Thyroid gland (tissue), 4 donors: ENCODE measurements at regions not wholly inside any gene's neighbourhood (a gene's known extent, or its start where the extent isn't known, plus 50 kb on each side); places are given as distances from the start of the nearest gene placed in this dataset.

Source experiments
- DNase-seq, 2 donors: peaks; one replicate each; pipeline ENCODE4 v3.0.0-alpha.2; 2019
- H3K27ac ChIP-seq, 3 donors: fragments of 200-600 bp; sonication (generic); 1 replicate in 2 of 3; 2 replicates in 1 of 3; pipeline ENCODE4 v1.5.1; 2016 to 2019; ENCODE audit warnings: mild to moderate bottlenecking in 1 of 3, moderate library complexity in 1 of 3
- H3K27me3 ChIP-seq: fragments of 200-600 bp; sonication (generic); one replicate; pipeline ENCODE4 v1.5.1; 2019
- H3K36me3 ChIP-seq, 2 donors: fragments of 200-600 bp; sonication (generic); one replicate each; pipeline ENCODE4 v1.5.1; 2016 to 2019
- H3K4me1 ChIP-seq, 2 donors: fragments of 200-600 bp; sonication (generic); one replicate each; pipeline ENCODE4 v1.5.1; 2017 to 2019
- H3K4me3 ChIP-seq, 3 donors: fragments of 200-600 bp; sonication (generic); replicated peaks in 1 of 3; 1 replicate in 2 of 3; 2 replicates in 1 of 3; pipeline ENCODE4 v1.5.1; 2016; ENCODE audit warnings: mild to moderate bottlenecking in 1 of 3
- H3K9me3 ChIP-seq: fragments of 200-600 bp; sonication (generic); one replicate; pipeline ENCODE4 v1.5.1; 2017
- POLR2A ChIP-seq, 2 donors: fragments of 450-650 bp; IDR thresholded peaks; one replicate each; pipeline ENCODE4 v1.6.1; 2017; ENCODE audit warnings: antibody characterized with exemption in 2 of 2, mild to moderate bottlenecking in 2 of 2, moderate library complexity in 1 of 2
- WGBS, 2 donors: methylation state at CpG; one replicate each; pipeline ENCODE4 v1.1.5; 2017; 5-methylcytosine and 5-hydroxymethylcytosine counted together
- intact Hi-C: fragments of 100-400 bp; cut with DNase I; formaldehyde crosslinking; loops from one replicate; pipeline ENCODE4 v1.15.1; 2023
- TF ChIP-seq, protein P1 (sequence below), 6 experiments: fragments of 200-600 bp in 3 of 6; fragments of 450-650 bp in 3 of 6; sonication (generic) in 3 of 6; IDR thresholded peaks; one replicate each; pipeline ENCODE4 v1.5.1; 2016 to 2019; ENCODE audit warnings: antibody characterized with exemption in 6 of 6, mild to moderate bottlenecking in 2 of 6, inconsistent platforms in 1 of 6, moderate library complexity in 1 of 6

DNA sequence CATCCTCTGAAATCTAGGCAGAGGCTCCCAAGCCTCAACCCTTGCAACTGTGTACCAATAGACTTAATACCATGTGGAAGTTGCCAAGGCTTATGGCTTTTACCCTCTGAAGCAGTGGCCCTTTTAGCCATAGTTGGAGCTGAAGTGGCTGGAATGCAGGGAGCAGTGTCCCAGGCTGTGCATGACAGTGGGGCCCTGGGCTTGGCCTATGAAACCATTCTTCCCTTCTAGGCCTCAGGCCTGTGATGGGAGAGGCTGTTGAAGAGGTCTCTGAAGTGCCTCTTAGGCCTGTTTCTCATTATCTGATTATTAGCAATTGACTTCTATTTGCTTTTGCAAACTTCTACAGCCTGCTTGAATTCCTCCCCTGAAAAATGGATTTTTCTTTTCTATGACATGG is 612.7 kb upstream of the ZWINT start:
- no peak overlapping the region for H3K4me3 ChIP-seq
- no peak overlapping the region for H3K27ac ChIP-seq
- H3K4me1 ChIP-seq = no peaks in the 10 kb centered on the region
- intact Hi-C loops = no loop called here
- no peaks in the 10 kb centered on the region for H3K9me3 ChIP-seq
- no peak for DNase-seq
- TF ChIP-seq POLR2A (IDR thresholded peaks at IDR 0.05) = no peak
- TF ChIP-seq, protein P1, sequence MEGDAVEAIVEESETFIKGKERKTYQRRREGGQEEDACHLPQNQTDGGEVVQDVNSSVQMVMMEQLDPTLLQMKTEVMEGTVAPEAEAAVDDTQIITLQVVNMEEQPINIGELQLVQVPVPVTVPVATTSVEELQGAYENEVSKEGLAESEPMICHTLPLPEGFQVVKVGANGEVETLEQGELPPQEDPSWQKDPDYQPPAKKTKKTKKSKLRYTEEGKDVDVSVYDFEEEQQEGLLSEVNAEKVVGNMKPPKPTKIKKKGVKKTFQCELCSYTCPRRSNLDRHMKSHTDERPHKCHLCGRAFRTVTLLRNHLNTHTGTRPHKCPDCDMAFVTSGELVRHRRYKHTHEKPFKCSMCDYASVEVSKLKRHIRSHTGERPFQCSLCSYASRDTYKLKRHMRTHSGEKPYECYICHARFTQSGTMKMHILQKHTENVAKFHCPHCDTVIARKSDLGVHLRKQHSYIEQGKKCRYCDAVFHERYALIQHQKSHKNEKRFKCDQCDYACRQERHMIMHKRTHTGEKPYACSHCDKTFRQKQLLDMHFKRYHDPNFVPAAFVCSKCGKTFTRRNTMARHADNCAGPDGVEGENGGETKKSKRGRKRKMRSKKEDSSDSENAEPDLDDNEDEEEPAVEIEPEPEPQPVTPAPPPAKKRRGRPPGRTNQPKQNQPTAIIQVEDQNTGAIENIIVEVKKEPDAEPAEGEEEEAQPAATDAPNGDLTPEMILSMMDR (IDR thresholded peaks at IDR 0.05) = no peak
- H3K27me3 ChIP-seq = no peaks in the 10 kb centered on the region
- no peaks in the 10 kb centered on the region for H3K36me3 ChIP-seq

DNA sequence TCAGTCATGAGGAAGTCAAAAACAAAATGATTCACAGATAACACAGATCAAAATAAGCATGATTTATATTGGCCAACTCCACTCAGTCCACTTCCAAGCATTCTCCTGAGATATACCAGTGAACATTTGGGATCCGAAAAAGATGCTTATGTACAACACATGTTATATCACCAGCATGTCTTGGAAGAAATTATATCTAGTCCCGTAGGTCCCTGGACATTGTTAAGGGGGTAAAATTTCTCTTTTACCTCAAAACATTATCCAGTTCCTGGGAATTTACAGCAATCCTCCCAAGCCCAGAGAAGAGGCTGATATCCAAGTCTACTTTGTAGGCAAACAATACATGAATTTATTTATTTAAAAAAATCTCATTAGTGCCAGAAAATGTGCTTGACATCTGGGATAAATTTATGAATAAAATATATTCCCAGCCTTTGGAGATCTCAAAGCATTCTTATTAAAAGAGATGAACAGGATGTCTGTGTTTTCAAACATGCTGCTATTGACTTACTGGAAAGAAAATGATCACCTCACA is 582.2 kb upstream of the ZWINT start:
- Histone ChIP-seq H3K4me1 (no peaks in the 10 kb centered on the region), H3K9me3 (no peaks in the 10 kb centered on the region), H3K36me3 (no peaks in the 10 kb centered on the region), H3K27ac (no peak overlapping the region), H3K27me3 (no peaks in the 10 kb centered on the region), H3K4me3 (no peak overlapping the region)
- no peak for TF ChIP-seq POLR2A (IDR thresholded peaks at IDR 0.05)
- TF ChIP-seq, protein P1 (IDR thresholded peaks at IDR 0.05) = no peak
- intact Hi-C loops = no loop called here
- 71 to 75% methylated on average over 2 of the region's 2 CpGs for WGBS, 2 donors
- DNase-seq = no peak

DNA sequence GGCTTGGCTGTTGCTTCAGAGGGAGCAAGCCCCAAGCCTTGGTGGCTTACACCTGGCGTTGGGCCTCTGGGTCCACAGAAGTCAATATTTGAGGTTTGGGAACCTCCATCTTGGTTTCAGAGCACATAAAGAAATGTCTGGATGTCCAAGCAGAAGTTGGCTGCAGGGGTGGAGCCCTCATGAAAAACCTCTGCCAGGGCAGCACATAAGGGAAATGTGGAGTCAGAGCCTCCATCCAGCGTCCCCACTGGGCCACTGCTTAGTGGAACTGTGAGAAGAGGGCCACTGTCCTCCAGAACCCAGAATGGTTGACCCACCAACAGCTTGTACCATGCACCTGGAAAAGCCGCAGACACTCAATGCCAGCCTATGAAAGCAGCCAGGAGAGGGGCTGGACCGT is 573.5 kb upstream of the ZWINT start:
- no peak overlapping the region for H3K27ac ChIP-seq
- no peaks in the 10 kb centered on the region for H3K9me3 ChIP-seq
- intact Hi-C loops = no loop called here
- no peaks in the 10 kb centered on the region for H3K36me3 ChIP-seq
- H3K4me3 ChIP-seq = no peak overlapping the region
- no peak for DNase-seq
- TF ChIP-seq, protein P1 (IDR thresholded peaks at IDR 0.05) = no peak
- TF ChIP-seq POLR2A (IDR thresholded peaks at IDR 0.05) = no peak
- 67 to 83% methylated on average over 3 to 4 of the region's 4 CpGs for WGBS, 2 donors
- H3K4me1 ChIP-seq = no peaks in the 10 kb centered on the region
- H3K27me3 ChIP-seq = no peaks in the 10 kb centered on the region

DNA sequence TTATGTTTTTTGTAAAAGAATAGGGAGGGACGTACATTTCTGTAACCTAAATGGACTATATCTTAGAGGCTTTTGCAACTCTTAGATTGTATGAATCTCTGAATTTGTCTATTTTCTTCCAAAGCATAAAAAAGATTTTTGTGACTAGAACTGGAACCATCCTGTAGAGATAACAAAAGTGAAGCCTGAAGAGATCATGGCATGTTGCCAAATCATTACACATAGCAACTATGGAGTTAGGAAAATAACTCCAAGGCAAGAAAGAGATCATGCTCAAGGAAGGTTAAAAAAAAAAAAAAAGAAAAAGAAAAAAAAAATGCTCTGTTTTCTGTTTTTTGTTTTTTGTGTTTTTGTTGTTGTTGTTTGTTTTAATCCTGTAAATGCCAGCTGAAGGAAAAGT is 567.7 kb upstream of the ZWINT start:
- Histone ChIP-seq H3K4me3 (no peak overlapping the region), H3K27me3 (no peaks in the 10 kb centered on the region), H3K9me3 (no peaks in the 10 kb centered on the region), H3K4me1 (no peaks in the 10 kb centered on the region), H3K36me3 (no peaks in the 10 kb centered on the region), H3K27ac (no peak overlapping the region)
- TF ChIP-seq, protein P1 (IDR thresholded peaks at IDR 0.05) = no peak
- no peak for TF ChIP-seq POLR2A (IDR thresholded peaks at IDR 0.05)
- no peak for DNase-seq
- intact Hi-C loops = no loop called here
- WGBS, 2 donors = 68 to 76% methylated on average over 1 of the region's 1 CpG

DNA sequence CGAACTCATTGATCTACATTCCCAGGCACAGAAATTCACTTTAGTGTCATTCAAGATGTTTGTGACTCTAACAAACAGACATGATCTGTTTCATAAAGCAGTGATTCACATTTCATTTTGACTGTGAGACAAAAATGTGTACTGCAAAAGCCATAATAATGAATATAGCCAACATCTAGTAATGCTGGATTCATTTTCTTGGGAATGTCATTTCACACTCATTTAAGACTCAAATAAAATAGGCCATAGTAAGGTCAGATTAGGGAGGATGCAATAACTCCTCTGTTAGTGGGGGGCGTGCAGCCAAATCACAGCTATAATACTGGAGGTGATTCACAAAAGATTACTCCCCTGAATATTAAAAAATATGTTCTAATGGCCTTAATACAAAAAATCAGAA is 566.6 kb upstream of the ZWINT start:
- WGBS, 2 donors = 68 to 89% methylated on average over 2 of the region's 2 CpGs
- intact Hi-C loops = no loop called here

More for the DNA sequence above, 566.6 kb upstream of the ZWINT start:
- H3K9me3 ChIP-seq = no peaks in the 10 kb centered on the region
- H3K4me3 ChIP-seq = no peak overlapping the region
- H3K36me3 ChIP-seq = no peaks in the 10 kb centered on the region
- H3K27me3 ChIP-seq = no peaks in the 10 kb centered on the region
- no peak for DNase-seq
- no peaks in the 10 kb centered on the region for H3K4me1 ChIP-seq
- no peak overlapping the region for H3K27ac ChIP-seq
- TF ChIP-seq, protein P1 (IDR thresholded peaks at IDR 0.05) = no peak
- no peak for TF ChIP-seq POLR2A (IDR thresholded peaks at IDR 0.05)
